ENCODE measurements at regions not wholly inside any gene's neighbourhood (a gene's known extent, or its start where the extent isn't known, plus 50 kb on each side); places are given as distances from the start of the nearest gene placed in this dataset.

GRCh38 chr17:45692661-45693060 is 91.5 kb upstream of the CRHR1 start:
- in situ Hi-C loops (cut with MboI; ENCODE audit: low sequenced_read_pairs, unreplicated experiment): no loop called here
- DNase-seq (ENCODE audit: low spot score): no peak
- no peak for TF ChIP-seq CTCF (IDR thresholded peaks at IDR 0.05; ENCODE audit: borderline replicate concordance, control extremely low read depth, extremely low read depth, insufficient read depth, missing control alignments)

GRCh38 chr17:45693792-45694191 is 90.3 kb upstream of the CRHR1 start:
- no peak for DNase-seq (ENCODE audit: low spot score)
- in situ Hi-C loops (cut with MboI; ENCODE audit: low sequenced_read_pairs, unreplicated experiment): no loop called here
- no peak for TF ChIP-seq CTCF (IDR thresholded peaks at IDR 0.05; ENCODE audit: borderline replicate concordance, control extremely low read depth, extremely low read depth, insufficient read depth, missing control alignments)

- TF ChIP-seq CTCF (IDR thresholded peaks at IDR 0.05; ENCODE audit: borderline replicate concordance, control extremely low read depth, extremely low read depth, insufficient read depth, missing control alignments): no peak
- in situ Hi-C loops (cut with MboI; ENCODE audit: low sequenced_read_pairs, unreplicated experiment): no loop called here
- no peak for DNase-seq (ENCODE audit: low spot score)
Measured at GRCh38 chr17:45696442-45696841, 87.7 kb upstream of the CRHR1 start.

- in situ Hi-C loops (cut with MboI; ENCODE audit: low sequenced_read_pairs, unreplicated experiment): no loop called here
- no peak for DNase-seq (ENCODE audit: low spot score)
- TF ChIP-seq CTCF (IDR thresholded peaks at IDR 0.05; ENCODE audit: borderline replicate concordance, control extremely low read depth, extremely low read depth, insufficient read depth, missing control alignments): no peak
Measured at GRCh38 chr17:45697076-45697475, 87.0 kb upstream of the CRHR1 start.

- no peak for DNase-seq (ENCODE audit: low spot score)
- no peak for TF ChIP-seq CTCF (IDR thresholded peaks at IDR 0.05; ENCODE audit: borderline replicate concordance, control extremely low read depth, extremely low read depth, insufficient read depth, missing control alignments)
- in situ Hi-C loops (cut with MboI; ENCODE audit: low sequenced_read_pairs, unreplicated experiment): no loop called here
Measured at GRCh38 chr17:45700171-45701090, 83.7 kb upstream of the CRHR1 start.

- in situ Hi-C loops (cut with MboI; ENCODE audit: low sequenced_read_pairs, unreplicated experiment): no loop called here
- no peak for DNase-seq (ENCODE audit: low spot score)
- no peak for TF ChIP-seq CTCF (IDR thresholded peaks at IDR 0.05; ENCODE audit: borderline replicate concordance, control extremely low read depth, extremely low read depth, insufficient read depth, missing control alignments)
Measured at GRCh38 chr17:45702666-45703266, 81.4 kb upstream of the CRHR1 start.

Measured in GM13976 (cell line).